ENCODE measurements at regions not wholly inside any gene's neighbourhood (a gene's known extent, or its start where the extent isn't known, plus 50 kb on each side); places are given as distances from the start of the nearest gene placed in this dataset.
A peak's percentile ranks its signal among the peaks of the same experiment; 100 is the strongest.

DNA sequence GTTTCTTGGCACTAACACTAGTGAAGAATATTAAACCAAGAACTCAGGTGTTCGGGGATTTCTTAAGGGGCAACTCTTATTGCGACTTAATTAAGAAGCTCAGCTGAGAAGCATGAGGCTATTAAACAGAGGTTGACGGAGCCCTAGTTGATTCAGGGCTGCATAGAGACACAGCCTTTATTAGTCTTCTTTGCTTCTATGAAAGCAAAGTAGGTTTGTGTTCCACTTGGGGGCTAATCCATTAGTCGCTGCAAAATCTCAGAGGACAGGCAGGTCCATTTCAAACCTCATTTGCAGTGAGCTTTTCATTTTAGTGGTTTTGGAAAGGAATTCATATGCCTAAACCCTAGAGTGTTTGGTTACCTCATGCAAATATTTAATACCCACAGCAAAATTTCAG is 506.6 kb upstream of the SULF2 start:
- Histone ChIP-seq H3K9me3 (no peaks in the 10 kb centered on the region), H3K27me3 (no peaks in the 10 kb centered on the region), H3K4me1 (peaks cover 4 to 9% of the 10 kb centered on the region in 2 donors), H3K4me3 (no peak overlapping the region), H3K27ac (no peak overlapping the region), H3K36me3 (no peaks in the 10 kb centered on the region)
- intact Hi-C loops (cut with DNase I; ENCODE audit: low total_unique reads), result loop anchor here (10.0 kb wide), 1 partner anchor 507 kb away; the partner anchor contains the start of gene SULF2
- DNase-seq, result no peak
- TF ChIP-seq, protein P1, sequence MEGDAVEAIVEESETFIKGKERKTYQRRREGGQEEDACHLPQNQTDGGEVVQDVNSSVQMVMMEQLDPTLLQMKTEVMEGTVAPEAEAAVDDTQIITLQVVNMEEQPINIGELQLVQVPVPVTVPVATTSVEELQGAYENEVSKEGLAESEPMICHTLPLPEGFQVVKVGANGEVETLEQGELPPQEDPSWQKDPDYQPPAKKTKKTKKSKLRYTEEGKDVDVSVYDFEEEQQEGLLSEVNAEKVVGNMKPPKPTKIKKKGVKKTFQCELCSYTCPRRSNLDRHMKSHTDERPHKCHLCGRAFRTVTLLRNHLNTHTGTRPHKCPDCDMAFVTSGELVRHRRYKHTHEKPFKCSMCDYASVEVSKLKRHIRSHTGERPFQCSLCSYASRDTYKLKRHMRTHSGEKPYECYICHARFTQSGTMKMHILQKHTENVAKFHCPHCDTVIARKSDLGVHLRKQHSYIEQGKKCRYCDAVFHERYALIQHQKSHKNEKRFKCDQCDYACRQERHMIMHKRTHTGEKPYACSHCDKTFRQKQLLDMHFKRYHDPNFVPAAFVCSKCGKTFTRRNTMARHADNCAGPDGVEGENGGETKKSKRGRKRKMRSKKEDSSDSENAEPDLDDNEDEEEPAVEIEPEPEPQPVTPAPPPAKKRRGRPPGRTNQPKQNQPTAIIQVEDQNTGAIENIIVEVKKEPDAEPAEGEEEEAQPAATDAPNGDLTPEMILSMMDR (IDR thresholded peaks at IDR 0.05), result no peak
- TF ChIP-seq POLR2A (IDR thresholded peaks at IDR 0.05), result no peak

GRCh38 chr20:48288930-48289507 is 503.7 kb upstream of the SULF2 start:
- Histone ChIP-seq H3K27ac (no peak overlapping the region), H3K4me3 (no peak overlapping the region), H3K27me3 (no peaks in the 10 kb centered on the region), H3K9me3 (no peaks in the 10 kb centered on the region), H3K4me1 (peaks cover 9 to 11% of the 10 kb centered on the region in 2 donors), H3K36me3 (no peaks in the 10 kb centered on the region)
- TF ChIP-seq POLR2A (IDR thresholded peaks at IDR 0.05), result no peak
- TF ChIP-seq, protein P1 (IDR thresholded peaks at IDR 0.05), result no peak
- intact Hi-C loops (cut with DNase I; ENCODE audit: low total_unique reads), result no loop called here
- no peak for DNase-seq

DNA sequence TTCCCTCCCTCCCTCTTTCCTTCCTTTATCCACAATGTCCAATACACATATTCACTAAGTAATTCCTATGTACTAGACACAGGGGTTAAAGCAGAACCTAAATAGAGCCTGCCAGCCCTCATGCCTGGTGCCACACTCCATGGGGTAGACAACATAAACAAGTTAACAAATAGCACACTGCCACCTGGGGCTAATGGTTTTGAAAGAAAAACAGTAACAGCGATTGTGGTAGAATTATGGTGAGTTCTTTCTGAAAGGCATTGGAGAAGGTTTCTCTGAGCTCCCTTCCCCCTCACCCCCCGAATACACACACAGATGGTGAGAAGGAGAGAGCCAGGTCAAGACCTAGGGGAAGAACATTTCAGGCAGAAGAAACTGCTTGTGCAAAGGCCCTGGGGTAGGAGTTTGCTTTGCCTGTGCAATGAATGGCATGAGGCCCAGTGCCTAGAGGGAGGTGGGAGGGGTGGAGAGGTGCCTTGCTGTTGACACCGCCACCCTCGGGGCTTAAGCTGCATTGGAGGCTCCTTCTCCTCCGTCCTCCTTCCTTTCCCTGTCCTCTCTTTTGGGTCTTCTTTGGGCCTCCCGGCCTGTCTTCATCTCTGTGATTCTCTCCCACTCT is 502.4 kb upstream of the SULF2 start:
- no peaks in the 10 kb centered on the region for H3K27me3 ChIP-seq
- intact Hi-C loops (cut with DNase I; ENCODE audit: low total_unique reads), result no loop called here
- H3K4me1 ChIP-seq, result peaks cover 9 to 11% of the 10 kb centered on the region in 2 donors
- H3K36me3 ChIP-seq, result no peaks in the 10 kb centered on the region
- no peak for TF ChIP-seq POLR2A (IDR thresholded peaks at IDR 0.05)
- TF ChIP-seq, protein P1 (IDR thresholded peaks at IDR 0.05), result no peak
- H3K4me3 ChIP-seq, result no peak overlapping the region
- DNase-seq, result no peak
- H3K9me3 ChIP-seq, result no peaks in the 10 kb centered on the region
- peak overlapping the region; percentile 61 to 72 for H3K27ac ChIP-seq

GRCh38 chr20:48287021-48287494 is 501.8 kb upstream of the SULF2 start:
- peak; percentile 30 to 36 for DNase-seq
- TF ChIP-seq, protein P1 (IDR thresholded peaks at IDR 0.05), result no peak
- TF ChIP-seq POLR2A (IDR thresholded peaks at IDR 0.05), result no peak
- intact Hi-C loops (cut with DNase I; ENCODE audit: low total_unique reads), result no loop called here

DNA sequence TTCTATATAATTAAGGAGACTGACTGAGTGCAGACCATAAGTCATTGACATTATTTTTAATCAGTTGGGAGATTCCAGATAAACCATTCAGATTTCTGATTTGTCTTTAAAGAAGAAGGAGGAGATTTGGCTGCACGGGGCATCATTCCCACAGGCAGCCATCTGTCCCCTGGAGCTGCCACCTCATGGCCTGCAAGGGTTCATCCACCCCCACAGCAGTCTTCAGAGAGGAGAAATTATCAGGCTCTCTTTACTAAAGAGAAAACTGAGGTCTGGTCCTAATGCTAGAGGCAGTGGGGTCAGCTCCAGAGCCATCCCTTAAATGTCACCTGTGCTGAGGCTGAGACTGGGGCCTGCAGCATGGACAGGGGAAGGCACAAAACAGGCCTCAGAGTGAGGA is 501.3 kb upstream of the SULF2 start:
- intact Hi-C loops (cut with DNase I; ENCODE audit: low total_unique reads), result no loop called here
- no peak overlapping the region for H3K4me3 ChIP-seq
- no peak for DNase-seq
- no peaks in the 10 kb centered on the region for H3K27me3 ChIP-seq
- H3K27ac ChIP-seq, result peak overlapping the region; percentile 61 to 72
- peaks cover 9 to 11% of the 10 kb centered on the region in 2 donors for H3K4me1 ChIP-seq
- TF ChIP-seq POLR2A (IDR thresholded peaks at IDR 0.05), result no peak
- TF ChIP-seq, protein P1 (IDR thresholded peaks at IDR 0.05), result no peak
- H3K9me3 ChIP-seq, result no peaks in the 10 kb centered on the region
- no peaks in the 10 kb centered on the region for H3K36me3 ChIP-seq

More at GRCh38 chr20:48287021-48287494, 501.8 kb upstream of the SULF2 start:
- H3K4me3 ChIP-seq, result no peak overlapping the region
- peak overlapping the region; percentile 61 to 72 for H3K27ac ChIP-seq
- H3K9me3 ChIP-seq, result no peaks in the 10 kb centered on the region
- peaks cover 9 to 11% of the 10 kb centered on the region in 2 donors for H3K4me1 ChIP-seq
- no peaks in the 10 kb centered on the region for H3K27me3 ChIP-seq
- no peaks in the 10 kb centered on the region for H3K36me3 ChIP-seq
